Mesendoderm (in vitro differentiated cells): ENCODE measurements at regions not wholly inside any gene's neighbourhood (a gene's known extent, or its start where the extent isn't known, plus 50 kb on each side); places are given as distances from the start of the nearest gene placed in this dataset.
"Not testable (repeated sequence)": the region's sequence is repeated elsewhere in the genome, so short reads cannot be mapped to it uniquely, and the experiment has no call there.

Experiments used
- DNase-seq: peaks from one replicate; pipeline ENCODE4 v3.0.0; 2013
- H2AK5ac ChIP-seq: 2 replicates; pipeline ENCODE4 v1.6.1; 2013; ENCODE audit warnings: low read length, inconsistent platforms
- H2BK120ac ChIP-seq: 2 replicates; pipeline ENCODE4 v1.6.1; 2013; ENCODE audit warnings: low read depth, mild to moderate bottlenecking, low read length, moderate library complexity, mixed read lengths
- H2BK15ac ChIP-seq: replicated peaks from 2 replicates; pipeline ENCODE4 v1.6.1; 2013; ENCODE audit warnings: low read depth, mild to moderate bottlenecking, moderate library complexity
- H2BK5ac ChIP-seq: 2 replicates; pipeline ENCODE4 v1.6.1; 2013; ENCODE audit warnings: low read length, inconsistent platforms
- H3K18ac ChIP-seq: 2 replicates; pipeline ENCODE4 v1.6.1; 2013; ENCODE audit warnings: mild to moderate bottlenecking, low read length, mixed read lengths
- H3K23ac ChIP-seq: one replicate; pipeline ENCODE4 v1.6.1; 2013; ENCODE audit warnings: low read length
- H3K27ac ChIP-seq: 2 replicates; pipeline ENCODE4 v1.5.1; 2013; ENCODE audit warnings: low read depth, mild to moderate bottlenecking, inconsistent platforms, low read length, moderate library complexity
- H3K27me3 ChIP-seq: 2 replicates; pipeline ENCODE4 v1.6.1; 2013; ENCODE audit warnings: low read length, control low read depth, mild to moderate bottlenecking, inconsistent platforms; ENCODE audit not compliant: insufficient read depth, poor library complexity
- H3K36me3 ChIP-seq: 2 replicates; pipeline ENCODE4 v1.6.1; 2013; ENCODE audit warnings: low read length, inconsistent platforms; ENCODE audit not compliant: control insufficient read depth, insufficient read depth
- H3K4ac ChIP-seq: one replicate; pipeline ENCODE4 v1.6.1; 2013; ENCODE audit warnings: low read depth, mild to moderate bottlenecking, low read length, moderate library complexity
- H3K4me1 ChIP-seq: 2 replicates; pipeline ENCODE4 v1.6.1; 2013; ENCODE audit warnings: low read depth, low read length, inconsistent platforms; ENCODE audit not compliant: control insufficient read depth
- H3K4me2 ChIP-seq: 2 replicates; pipeline ENCODE4 v1.6.1; 2013; ENCODE audit warnings: low read length
- H3K4me3 ChIP-seq: 2 replicates; pipeline ENCODE4 v1.5.1; 2013; ENCODE audit warnings: mild to moderate bottlenecking, low read length
- H3K56ac ChIP-seq: one replicate; pipeline ENCODE4 v1.6.1; 2013; ENCODE audit warnings: low read length
- H3K79me1 ChIP-seq: 2 replicates; pipeline ENCODE4 v1.6.1; 2013; ENCODE audit warnings: low read length, inconsistent platforms
- H3K79me2 ChIP-seq: 2 replicates; pipeline ENCODE4 v1.6.1; 2013; ENCODE audit warnings: mild to moderate bottlenecking, low read length; ENCODE audit not compliant: control insufficient read depth, insufficient read depth
- H3K9ac ChIP-seq: 2 replicates; pipeline ENCODE4 v1.6.1; 2013; ENCODE audit warnings: low read length, inconsistent platforms
- H4K5ac ChIP-seq: one replicate; pipeline ENCODE4 v1.6.1; 2013; ENCODE audit warnings: low read length
- H4K8ac ChIP-seq: one replicate; pipeline ENCODE4 v1.6.1; 2013; ENCODE audit warnings: low read depth, mild to moderate bottlenecking, control low read depth, low read length, moderate library complexity
- WGBS: extraction: QIAGEN DNeasy Blood & Tissue Kit; methylation state at CpG from one replicate; pipeline ENCODE4 v1.1.7; 2013; ENCODE audit warnings: low lambda C conversion rate, missing lambda C conversion rate; ENCODE audit not compliant: insufficient coverage; ENCODE audit errors: extremely low coverage; 5-methylcytosine and 5-hydroxymethylcytosine counted together

GRCh38 chr14:76294876-76295275 is 81.1 kb upstream of the ESRRB start:
- Histone ChIP-seq H3K56ac (no peak overlapping the region), H3K9ac (no peak overlapping the region), H3K4me3 (no peak overlapping the region), H3K23ac (no peak overlapping the region), H3K27ac (no peak overlapping the region), H2BK5ac (no peak overlapping the region), H4K5ac (no peak overlapping the region), H2AK5ac (no peak overlapping the region), H3K79me2 (no peaks in the 10 kb centered on the region), H4K8ac (no peak overlapping the region), H3K27me3 (no peaks in the 10 kb centered on the region), H3K18ac (no peak overlapping the region), H3K36me3 (no peaks in the 10 kb centered on the region), H3K4me2 (no peak overlapping the region), H3K4me1 (no peaks in the 10 kb centered on the region), H3K79me1 (no peaks in the 10 kb centered on the region), H2BK120ac (no peak overlapping the region), H2BK15ac (no peak overlapping the region), H3K4ac (no peak overlapping the region)
- WGBS = no CpG with 5 or more reads among the region's 3 CpGs
- no peak for DNase-seq

- Histone ChIP-seq H3K23ac (no peak overlapping the region), H4K8ac (no peak overlapping the region), H3K27me3 (no peaks in the 10 kb centered on the region), H3K4ac (no peak overlapping the region), H3K36me3 (no peaks in the 10 kb centered on the region), H3K56ac (no peak overlapping the region), H3K4me2 (no peak overlapping the region), H3K79me1 (no peaks in the 10 kb centered on the region), H3K27ac (no peak overlapping the region), H3K79me2 (no peaks in the 10 kb centered on the region), H4K5ac (no peak overlapping the region), H3K18ac (no peak overlapping the region), H2AK5ac (no peak overlapping the region), H3K4me3 (no peak overlapping the region), H2BK15ac (no peak overlapping the region), H3K4me1 (no peaks in the 10 kb centered on the region), H3K9ac (no peak overlapping the region), H2BK120ac (no peak overlapping the region), H2BK5ac (no peak overlapping the region)
- no CpG with 5 or more reads among the region's 5 CpGs for WGBS
- no peak for DNase-seq
These were observed 77.0 kb upstream of the ESRRB start for GRCh38 chr14:76298896-76299295.

GRCh38 chr14:76303188-76303587 is 72.7 kb upstream of the ESRRB start:
- not testable (repeated sequence) for H4K5ac ChIP-seq, H2BK120ac ChIP-seq, H3K4ac ChIP-seq, H2BK5ac ChIP-seq, H3K27me3 ChIP-seq, H3K4me1 ChIP-seq, H3K4me2 ChIP-seq, H4K8ac ChIP-seq, H2BK15ac ChIP-seq, H3K27ac ChIP-seq, H3K79me1 ChIP-seq, H3K9ac ChIP-seq, H3K18ac ChIP-seq, H3K23ac ChIP-seq, H3K36me3 ChIP-seq, H3K56ac ChIP-seq, DNase-seq, H2AK5ac ChIP-seq, H3K79me2 ChIP-seq, H3K4me3 ChIP-seq
- no CpG with 5 or more reads among the region's 7 CpGs for WGBS

GRCh38 chr14:76304536-76305267 is 71.2 kb upstream of the ESRRB start:
- Histone ChIP-seq H2BK15ac (no peak overlapping the region), H3K27ac (no peak overlapping the region), H3K79me2 (no peaks in the 10 kb centered on the region), H3K4me1 (no peaks in the 10 kb centered on the region), H3K56ac (no peak overlapping the region), H3K18ac (no peak overlapping the region), H2AK5ac (no peak overlapping the region), H3K4me3 (no peak overlapping the region), H3K36me3 (no peaks in the 10 kb centered on the region), H3K79me1 (no peaks in the 10 kb centered on the region), H4K8ac (no peak overlapping the region), H2BK5ac (no peak overlapping the region), H3K4me2 (no peak overlapping the region), H3K9ac (no peak overlapping the region), H3K27me3 (no peaks in the 10 kb centered on the region), H3K23ac (no peak overlapping the region), H4K5ac (no peak overlapping the region), H2BK120ac (no peak overlapping the region), H3K4ac (no peak overlapping the region)
- no peak for DNase-seq
- no CpG with 5 or more reads among the region's 7 CpGs for WGBS

- H3K79me2 ChIP-seq = no peaks in the 10 kb centered on the region
- no CpG with 5 or more reads among the region's 11 CpGs for whole genome bisulfite sequencing
These were observed 70.6 kb upstream of the ESRRB start for GRCh38 chr14:76305268-76305826.

GRCh38 chr14:76306131-76306530 is 69.8 kb upstream of the ESRRB start:
- no peaks in the 10 kb centered on the region for H3K79me1 ChIP-seq
- H3K36me3 ChIP-seq = no peaks in the 10 kb centered on the region
- no peak overlapping the region for H2AK5ac ChIP-seq
- H4K5ac ChIP-seq = no peak overlapping the region
- no peak overlapping the region for H3K27ac ChIP-seq
- no peak overlapping the region for H3K4ac ChIP-seq
- no peak overlapping the region for H3K9ac ChIP-seq
- no peak overlapping the region for H2BK120ac ChIP-seq
- no peaks in the 10 kb centered on the region for H3K79me2 ChIP-seq
- no CpG with 5 or more reads among the region's 12 CpGs for WGBS
- H3K4me1 ChIP-seq = no peaks in the 10 kb centered on the region
- no peak overlapping the region for H3K23ac ChIP-seq
- H3K4me2 ChIP-seq = no peak overlapping the region
- no peak overlapping the region for H2BK15ac ChIP-seq
- H3K27me3 ChIP-seq = no peaks in the 10 kb centered on the region
- no peak overlapping the region for H3K56ac ChIP-seq
- H3K18ac ChIP-seq = no peak overlapping the region
- H4K8ac ChIP-seq = no peak overlapping the region
- H2BK5ac ChIP-seq = no peak overlapping the region
- no peak for DNase-seq
- H3K4me3 ChIP-seq = no peak overlapping the region

More at GRCh38 chr14:76305268-76305826, 70.6 kb upstream of the ESRRB start:
- H2BK15ac ChIP-seq = no peak overlapping the region
- no peak overlapping the region for H3K9ac ChIP-seq
- H3K27me3 ChIP-seq = no peaks in the 10 kb centered on the region
- H3K4me2 ChIP-seq = no peak overlapping the region
- H3K4me3 ChIP-seq = no peak overlapping the region
- no peak overlapping the region for H2AK5ac ChIP-seq
- H3K23ac ChIP-seq = no peak overlapping the region
- no peak overlapping the region for H3K4ac ChIP-seq
- no peak overlapping the region for H3K18ac ChIP-seq
- no peak for DNase-seq
- H3K27ac ChIP-seq = no peak overlapping the region
- H4K5ac ChIP-seq = no peak overlapping the region
- H3K36me3 ChIP-seq = no peaks in the 10 kb centered on the region
- H3K56ac ChIP-seq = no peak overlapping the region
- no peaks in the 10 kb centered on the region for H3K79me1 ChIP-seq
- H2BK120ac ChIP-seq = no peak overlapping the region
- H2BK5ac ChIP-seq = no peak overlapping the region
- no peaks in the 10 kb centered on the region for H3K4me1 ChIP-seq
- H4K8ac ChIP-seq = no peak overlapping the region
